ENCODE measurements at regions not wholly inside any gene's neighbourhood (a gene's known extent, or its start where the extent isn't known, plus 50 kb on each side); places are given as distances from the start of the nearest gene placed in this dataset.

DNA sequence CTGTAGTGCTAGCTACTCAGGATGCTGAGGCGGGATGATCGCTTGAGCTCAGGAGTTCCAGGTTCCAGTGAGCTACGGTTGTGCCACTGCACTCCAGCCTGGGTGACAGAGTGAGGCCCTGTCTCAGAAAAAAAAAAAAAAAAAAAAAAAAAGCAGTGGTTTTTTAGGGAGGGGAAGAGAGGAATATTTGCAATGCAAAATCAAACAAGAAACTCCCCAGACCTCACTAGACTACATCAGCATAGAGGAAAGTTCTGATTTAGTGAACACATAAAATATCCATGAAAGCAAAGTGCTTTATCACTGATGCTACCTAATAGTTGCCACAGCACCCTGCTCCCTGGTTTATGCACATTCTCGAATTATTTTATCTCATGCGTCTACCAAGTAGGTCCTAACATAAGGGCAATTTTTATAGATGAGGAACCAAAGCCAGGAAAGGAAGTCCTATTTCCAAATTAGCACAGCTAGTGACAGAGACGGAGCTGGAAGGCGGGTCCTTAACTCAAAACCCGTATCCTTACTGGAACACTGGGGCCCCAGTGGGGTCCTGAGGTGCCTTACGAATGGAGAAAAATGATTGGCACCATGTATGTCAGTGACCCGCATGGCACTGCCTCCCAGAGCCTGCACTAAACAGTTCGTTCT is 50.7 kb upstream of the GPR157 start:
- DNase-seq = no peak

GRCh38 chr1:9180111-9180819 is 51.4 kb upstream of the GPR157 start:
- DNase-seq = no peak

GRCh38 chr1:9181176-9181906 is 52.4 kb upstream of the GPR157 start:
- peak; percentile 31 for DNase-seq

DNA sequence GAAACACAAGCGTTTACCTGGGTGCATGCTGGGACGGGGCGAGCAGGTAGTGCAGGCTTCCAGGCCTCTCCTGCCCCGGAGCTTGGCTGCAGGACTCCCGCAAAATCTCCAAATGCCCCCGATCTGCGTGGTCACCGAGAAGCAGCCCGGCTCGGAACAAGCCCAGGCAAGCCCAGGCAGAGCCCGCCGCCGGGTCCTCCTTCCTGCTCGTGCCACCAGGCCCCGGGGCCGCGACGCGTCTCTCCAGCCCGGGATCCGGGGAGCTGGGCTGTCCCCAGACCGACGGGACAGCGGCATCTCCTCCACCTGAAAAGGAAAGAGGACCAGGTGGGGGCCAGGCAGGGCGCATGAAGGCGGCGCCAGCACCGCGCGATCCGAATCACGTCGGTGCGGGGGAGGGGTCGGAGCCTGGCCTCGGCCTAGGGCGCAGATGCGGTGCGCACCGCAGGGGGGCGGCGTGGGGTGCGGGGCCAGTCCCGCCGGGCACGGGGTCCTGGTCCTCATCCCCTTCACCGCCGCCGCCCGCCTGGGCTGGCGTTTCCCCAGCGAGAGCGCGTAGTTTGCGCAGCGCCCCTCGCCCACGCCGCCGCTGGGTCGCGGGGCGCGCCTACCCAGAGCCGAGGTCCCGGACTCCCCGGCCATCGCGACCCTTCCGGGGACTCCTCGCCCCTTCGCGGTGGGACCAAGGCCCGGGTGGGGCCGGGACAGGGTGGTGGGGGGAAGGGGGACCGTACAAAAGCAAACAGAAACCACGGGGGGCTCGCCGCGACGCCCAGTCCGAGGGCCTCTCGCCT is 52.4 kb upstream of the H6PD start:
- no peak for DNase-seq

DNA sequence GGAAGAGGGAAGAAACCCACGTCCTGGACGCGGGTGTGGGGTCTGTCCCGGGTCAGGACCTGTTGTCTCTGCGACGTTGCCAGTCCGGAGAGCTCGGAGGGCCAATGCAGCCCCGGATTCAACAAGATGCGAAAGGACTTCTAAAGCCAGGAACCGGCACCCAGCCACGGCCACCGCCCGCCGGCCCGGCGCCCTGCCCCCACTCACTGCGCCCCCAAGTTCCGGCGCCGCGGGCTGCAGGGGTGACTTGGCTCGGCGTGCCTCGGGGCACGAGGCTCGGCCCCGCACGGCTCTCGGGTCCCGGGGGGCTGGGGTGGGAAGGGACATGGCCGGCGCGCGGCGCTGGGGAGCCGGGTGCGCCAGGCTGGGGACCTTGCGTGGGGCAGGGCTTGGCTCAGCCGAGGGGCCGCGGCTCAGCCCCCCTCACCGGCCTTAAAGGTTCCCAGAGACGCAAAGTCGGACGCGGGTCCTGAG is 51.8 kb upstream of the H6PD start:
- DNase-seq = no peak

- no peak for DNase-seq
Measured at GRCh38 chr1:9183441-9183840, 51.1 kb upstream of the H6PD start.

- DNase-seq = no peak
Measured at GRCh38 chr1:9183898-9184297, 50.7 kb upstream of the H6PD start.

GRCh38 chr1:9184749-9185148 is 49.8 kb upstream of the H6PD start:
- no peak for DNase-seq
